ENCODE measurements at regions not wholly inside any gene's neighbourhood (a gene's known extent, or its start where the extent isn't known, plus 50 kb on each side); places are given as distances from the start of the nearest gene placed in this dataset.

DNA sequence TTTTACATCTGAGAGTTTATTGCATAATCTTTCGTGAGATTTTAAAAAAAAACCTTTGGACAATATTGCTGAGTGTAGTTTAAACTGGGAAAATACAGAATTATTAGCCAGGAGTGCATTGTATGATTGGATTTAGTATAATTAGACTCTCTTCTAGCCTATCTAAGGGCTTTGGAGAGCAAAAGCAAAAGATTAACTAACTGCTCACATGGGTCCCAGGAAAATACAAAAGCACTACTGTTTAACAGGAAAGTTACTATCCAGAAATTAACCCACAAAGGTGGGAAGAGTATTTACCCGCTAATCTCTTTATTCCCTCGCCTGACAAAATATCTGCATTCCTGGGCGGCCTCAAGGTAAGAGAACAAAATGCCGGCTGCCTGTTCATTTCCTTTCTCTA lies 309.5 kb downstream of the ATXN7L3B start:
- Histone ChIP-seq H3K4me1 (no peaks in the 10 kb centered on the region), H3K27me3 (no peaks in the 10 kb centered on the region), H3K9me3 (no peaks in the 10 kb centered on the region), H3K27ac (no peak overlapping the region), H3K36me3 (no peaks in the 10 kb centered on the region), H3K4me3 (no peak overlapping the region)
- TF ChIP-seq, protein P1, sequence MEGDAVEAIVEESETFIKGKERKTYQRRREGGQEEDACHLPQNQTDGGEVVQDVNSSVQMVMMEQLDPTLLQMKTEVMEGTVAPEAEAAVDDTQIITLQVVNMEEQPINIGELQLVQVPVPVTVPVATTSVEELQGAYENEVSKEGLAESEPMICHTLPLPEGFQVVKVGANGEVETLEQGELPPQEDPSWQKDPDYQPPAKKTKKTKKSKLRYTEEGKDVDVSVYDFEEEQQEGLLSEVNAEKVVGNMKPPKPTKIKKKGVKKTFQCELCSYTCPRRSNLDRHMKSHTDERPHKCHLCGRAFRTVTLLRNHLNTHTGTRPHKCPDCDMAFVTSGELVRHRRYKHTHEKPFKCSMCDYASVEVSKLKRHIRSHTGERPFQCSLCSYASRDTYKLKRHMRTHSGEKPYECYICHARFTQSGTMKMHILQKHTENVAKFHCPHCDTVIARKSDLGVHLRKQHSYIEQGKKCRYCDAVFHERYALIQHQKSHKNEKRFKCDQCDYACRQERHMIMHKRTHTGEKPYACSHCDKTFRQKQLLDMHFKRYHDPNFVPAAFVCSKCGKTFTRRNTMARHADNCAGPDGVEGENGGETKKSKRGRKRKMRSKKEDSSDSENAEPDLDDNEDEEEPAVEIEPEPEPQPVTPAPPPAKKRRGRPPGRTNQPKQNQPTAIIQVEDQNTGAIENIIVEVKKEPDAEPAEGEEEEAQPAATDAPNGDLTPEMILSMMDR (IDR thresholded peaks at IDR 0.05), result no peak
- DNase-seq, result no peak
- intact Hi-C loops (cut with DNase I; ENCODE audit: low total_unique reads), result no loop called here

DNA sequence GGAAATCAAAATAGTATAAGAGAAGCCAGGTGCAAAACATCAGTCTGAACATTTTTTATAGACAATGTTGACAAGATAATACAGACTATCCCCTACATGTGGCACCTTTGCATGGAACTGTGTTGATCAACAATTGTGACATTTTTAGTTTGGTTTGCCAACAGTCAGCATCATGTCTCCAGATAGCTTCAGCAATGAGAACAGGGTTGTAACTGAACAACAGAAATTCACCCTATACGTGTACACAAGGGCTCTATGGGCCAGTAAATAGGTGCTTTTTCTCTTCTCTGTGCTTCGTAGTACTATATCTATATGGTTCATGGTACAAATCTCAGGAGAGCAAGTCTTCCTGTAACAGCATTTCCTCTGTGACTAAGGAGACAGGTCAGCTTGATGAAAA lies 310.4 kb downstream of the ATXN7L3B start:
- intact Hi-C loops (cut with DNase I; ENCODE audit: low total_unique reads), result no loop called here
- no peak overlapping the region for H3K27ac ChIP-seq
- no peaks in the 10 kb centered on the region for H3K27me3 ChIP-seq
- H3K36me3 ChIP-seq, result no peaks in the 10 kb centered on the region
- DNase-seq, result no peak
- TF ChIP-seq, protein P1 (IDR thresholded peaks at IDR 0.05), result no peak
- H3K4me3 ChIP-seq, result no peak overlapping the region
- no peaks in the 10 kb centered on the region for H3K9me3 ChIP-seq
- H3K4me1 ChIP-seq, result no peaks in the 10 kb centered on the region

DNA sequence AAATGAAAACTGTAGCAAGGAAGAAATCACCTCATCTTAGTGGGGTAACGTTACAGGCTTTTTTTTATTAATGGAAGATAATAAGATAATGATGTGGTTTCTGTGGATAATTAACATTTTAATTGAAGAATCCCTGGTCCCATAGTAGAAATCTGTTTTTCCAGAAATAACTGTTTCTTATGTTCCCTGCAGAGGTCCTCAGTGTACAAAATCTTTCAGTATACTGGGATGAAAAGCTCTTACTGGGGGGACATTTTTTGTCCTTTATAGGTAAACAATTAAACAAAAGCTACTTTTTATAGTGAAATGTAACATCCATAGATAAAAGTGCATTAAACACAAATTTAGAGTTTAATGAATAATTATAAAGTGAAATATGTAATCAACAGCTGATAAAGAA lies 312.2 kb downstream of the ATXN7L3B start:
- Histone ChIP-seq H3K27me3 (no peaks in the 10 kb centered on the region), H3K27ac (no peak overlapping the region), H3K4me3 (no peak overlapping the region), H3K36me3 (no peaks in the 10 kb centered on the region), H3K4me1 (no peaks in the 10 kb centered on the region), H3K9me3 (no peaks in the 10 kb centered on the region)
- intact Hi-C loops (cut with DNase I; ENCODE audit: low total_unique reads), result no loop called here
- DNase-seq, result no peak
- TF ChIP-seq, protein P1 (IDR thresholded peaks at IDR 0.05), result no peak

DNA sequence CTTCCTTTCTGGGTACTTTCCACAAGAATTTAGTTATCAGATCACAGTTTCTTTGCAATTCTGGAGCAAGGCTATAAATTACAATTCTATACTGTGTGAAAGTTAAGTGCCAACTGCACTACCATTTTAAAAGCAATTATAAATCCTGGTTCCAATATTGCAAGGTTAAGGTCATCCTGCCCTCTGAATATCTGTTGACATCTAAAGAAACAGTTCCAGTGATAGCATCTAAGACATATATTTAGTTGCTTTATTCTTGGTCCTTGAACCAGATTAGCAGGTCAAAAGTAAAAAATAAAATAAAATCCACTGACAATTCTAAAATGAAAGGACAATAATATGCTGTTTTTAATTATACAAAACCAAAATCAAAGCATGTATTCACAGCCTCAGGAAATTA lies 334.2 kb downstream of the ATXN7L3B start:
- no peak overlapping the region for H3K27ac ChIP-seq
- no peaks in the 10 kb centered on the region for H3K36me3 ChIP-seq
- no peak for DNase-seq
- H3K4me3 ChIP-seq, result no peak overlapping the region
- no peaks in the 10 kb centered on the region for H3K9me3 ChIP-seq
- TF ChIP-seq, protein P1 (IDR thresholded peaks at IDR 0.05), result no peak
- H3K4me1 ChIP-seq, result no peaks in the 10 kb centered on the region
- intact Hi-C loops (cut with DNase I; ENCODE audit: low total_unique reads), result no loop called here
- no peaks in the 10 kb centered on the region for H3K27me3 ChIP-seq

DNA sequence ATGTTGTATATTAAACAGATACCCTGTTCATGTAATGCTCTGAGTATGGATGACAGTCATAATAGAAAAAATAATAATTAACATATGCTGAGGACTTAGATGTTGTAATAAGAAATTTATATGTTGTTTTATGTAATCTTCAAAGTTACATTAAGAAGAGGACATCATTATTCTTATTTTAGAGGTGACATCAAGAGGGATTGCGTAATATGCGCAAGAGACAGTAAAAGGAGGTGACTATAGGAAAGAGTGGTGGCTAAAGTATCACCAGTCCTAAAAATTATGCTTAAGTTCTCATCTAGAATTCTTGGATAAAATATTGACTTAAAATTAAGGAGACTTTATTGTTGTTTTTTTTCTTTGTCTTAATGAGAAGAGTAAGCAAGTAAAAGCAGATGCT lies 323.9 kb downstream of the KCNC2 start:
- Histone ChIP-seq H3K9me3 (no peaks in the 10 kb centered on the region), H3K4me1 (peaks cover 0 to 7% (median 3%) of the 10 kb centered on the region in 4 donors), H3K27ac (no peak overlapping the region), H3K36me3 (no peaks in the 10 kb centered on the region), H3K27me3 (no peaks in the 10 kb centered on the region), H3K4me3 (no peak overlapping the region)
- DNase-seq, result no peak
- TF ChIP-seq, protein P1 (IDR thresholded peaks at IDR 0.05), result no peak
- intact Hi-C loops (cut with DNase I; ENCODE audit: low total_unique reads), result no loop called here

DNA sequence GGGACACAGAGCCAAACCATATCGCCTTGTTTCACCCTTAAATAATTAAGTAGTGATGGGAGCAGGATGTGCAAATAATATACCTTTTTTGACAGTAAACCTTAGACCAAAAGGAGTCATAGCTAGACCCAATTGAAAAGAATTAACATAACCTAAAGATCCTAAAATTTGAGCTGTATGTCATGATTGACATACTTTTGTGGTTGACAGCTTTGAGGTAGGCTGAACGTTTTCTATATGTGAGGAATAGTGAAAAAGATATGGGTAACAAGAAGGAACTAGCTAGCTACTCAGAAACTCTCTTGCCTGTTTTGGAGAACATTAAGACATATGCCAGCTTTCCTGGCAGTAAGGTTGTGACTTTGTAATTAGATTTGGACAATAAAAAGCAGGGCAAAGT lies 320.6 kb downstream of the KCNC2 start:
- Histone ChIP-seq H3K4me3 (no peak overlapping the region), H3K36me3 (no peaks in the 10 kb centered on the region), H3K9me3 (no peaks in the 10 kb centered on the region), H3K27ac (no peak overlapping the region), H3K27me3 (no peaks in the 10 kb centered on the region), H3K4me1 (peaks cover 0 to 7% (median 3%) of the 10 kb centered on the region in 4 donors)
- TF ChIP-seq, protein P1 (IDR thresholded peaks at IDR 0.05), result no peak
- DNase-seq, result no peak
- intact Hi-C loops (cut with DNase I; ENCODE audit: low total_unique reads), result no loop called here
